ENCODE measurements at regions not wholly inside any gene's neighbourhood (a gene's known extent, or its start where the extent isn't known, plus 50 kb on each side); places are given as distances from the start of the nearest gene placed in this dataset.

- Histone ChIP-seq H3K36me3 (ENCODE audit: control insufficient read depth, insufficient read depth, low read length) (no peaks in the 10 kb centered on the region), H3K27me3 (ENCODE audit: control insufficient read depth, insufficient read depth, low read length) (no peaks in the 10 kb centered on the region), H3K4me1 (ENCODE audit: control insufficient read depth, insufficient read depth, low read length) (no peaks in the 10 kb centered on the region), H3K9me3 (ENCODE audit: control insufficient read depth, low read depth, low read length) (no peaks in the 10 kb centered on the region), H3K4me3 (ENCODE audit: low read length) (no peak overlapping the region), H3K27ac (ENCODE audit: low read length) (no peak overlapping the region)
- no peak for DNase-seq
- WGBS (ENCODE audit: insufficient coverage, low lambda C conversion rate), result 100% methylated on average over 2 of the region's 9 CpGs
Measured at GRCh38 chr11:92397221-92397755, 172.7 kb downstream of the FAT3 start.

DNA sequence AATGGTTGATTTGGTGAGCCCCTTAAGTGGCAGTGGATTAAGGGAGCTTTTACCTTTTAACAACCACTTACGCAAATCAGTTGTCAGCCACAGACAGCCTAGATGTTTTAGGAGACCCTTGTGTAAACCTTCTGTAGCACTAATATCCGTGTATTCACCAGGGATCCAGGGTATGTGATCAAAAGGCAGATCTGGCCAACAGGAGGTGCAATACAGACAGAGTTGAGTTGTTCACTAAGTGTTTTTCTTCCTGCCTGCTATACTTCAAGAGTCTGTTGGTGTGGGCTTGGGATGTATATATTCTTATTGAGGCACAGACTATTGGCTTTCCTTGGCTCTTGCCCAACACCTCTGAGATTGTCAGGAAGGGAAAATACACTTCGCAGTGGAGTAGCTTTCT is 175.1 kb downstream of the FAT3 start:
- WGBS (ENCODE audit: insufficient coverage, low lambda C conversion rate), result no CpG with 5 or more reads among the region's 3 CpGs
- H3K27ac ChIP-seq (ENCODE audit: low read length), result no peak overlapping the region
- H3K4me3 ChIP-seq (ENCODE audit: low read length), result no peak overlapping the region
- H3K27me3 ChIP-seq (ENCODE audit: control insufficient read depth, insufficient read depth, low read length), result no peaks in the 10 kb centered on the region
- H3K4me1 ChIP-seq (ENCODE audit: control insufficient read depth, insufficient read depth, low read length), result no peaks in the 10 kb centered on the region
- H3K36me3 ChIP-seq (ENCODE audit: control insufficient read depth, insufficient read depth, low read length), result no peaks in the 10 kb centered on the region
- H3K9me3 ChIP-seq (ENCODE audit: control insufficient read depth, low read depth, low read length), result no peaks in the 10 kb centered on the region
- DNase-seq, result no peak

- Histone ChIP-seq H3K4me3 (ENCODE audit: low read length) (no peak overlapping the region), H3K9me3 (ENCODE audit: control insufficient read depth, low read depth, low read length) (no peaks in the 10 kb centered on the region), H3K4me1 (ENCODE audit: control insufficient read depth, insufficient read depth, low read length) (no peaks in the 10 kb centered on the region), H3K27me3 (ENCODE audit: control insufficient read depth, insufficient read depth, low read length) (no peaks in the 10 kb centered on the region), H3K27ac (ENCODE audit: low read length) (no peak overlapping the region), H3K36me3 (ENCODE audit: control insufficient read depth, insufficient read depth, low read length) (no peaks in the 10 kb centered on the region)
- no peak for DNase-seq
Measured at GRCh38 chr11:92401520-92401919, 176.9 kb downstream of the FAT3 start.

- no CpG with 5 or more reads among the region's 2 CpGs for WGBS (ENCODE audit: insufficient coverage, low lambda C conversion rate)
- no peak for DNase-seq
Measured at GRCh38 chr11:92406472-92406871, 181.9 kb downstream of the FAT3 start.

DNA sequence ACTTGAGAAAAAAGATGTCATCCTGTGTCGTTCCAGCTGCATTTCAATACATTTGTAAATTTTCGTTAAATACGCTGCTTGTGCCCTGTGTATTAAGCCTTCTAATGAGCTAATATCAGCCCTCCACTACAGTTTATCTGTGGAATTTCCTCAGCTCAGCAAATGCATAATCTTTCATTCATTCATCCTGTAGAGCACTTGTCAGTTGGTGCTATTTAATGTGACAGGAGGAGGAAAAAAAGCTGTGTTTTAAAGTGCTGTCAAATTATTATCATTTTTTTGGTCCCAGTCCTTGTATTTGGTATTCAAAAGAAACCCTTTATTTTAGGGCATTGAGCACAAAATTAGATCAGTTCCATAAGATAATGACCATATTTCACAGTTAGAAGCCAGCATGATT is 184.7 kb downstream of the FAT3 start:
- WGBS (ENCODE audit: insufficient coverage, low lambda C conversion rate), result 83% methylated on average over 3 of the region's 3 CpGs
- no peak for DNase-seq
- Histone ChIP-seq H3K4me1 (ENCODE audit: control insufficient read depth, insufficient read depth, low read length) (no peaks in the 10 kb centered on the region), H3K36me3 (ENCODE audit: control insufficient read depth, insufficient read depth, low read length) (no peaks in the 10 kb centered on the region), H3K4me3 (ENCODE audit: low read length) (no peak overlapping the region), H3K9me3 (ENCODE audit: control insufficient read depth, low read depth, low read length) (no peaks in the 10 kb centered on the region), H3K27me3 (ENCODE audit: control insufficient read depth, insufficient read depth, low read length) (no peaks in the 10 kb centered on the region), H3K27ac (ENCODE audit: low read length) (no peak overlapping the region)

More at GRCh38 chr11:92406472-92406871, 181.9 kb downstream of the FAT3 start:
- no peaks in the 10 kb centered on the region for H3K9me3 ChIP-seq (ENCODE audit: control insufficient read depth, low read depth, low read length)
- H3K27me3 ChIP-seq (ENCODE audit: control insufficient read depth, insufficient read depth, low read length), result no peaks in the 10 kb centered on the region
- H3K27ac ChIP-seq (ENCODE audit: low read length), result no peak overlapping the region
- no peaks in the 10 kb centered on the region for H3K4me1 ChIP-seq (ENCODE audit: control insufficient read depth, insufficient read depth, low read length)
- no peak overlapping the region for H3K4me3 ChIP-seq (ENCODE audit: low read length)
- H3K36me3 ChIP-seq (ENCODE audit: control insufficient read depth, insufficient read depth, low read length), result no peaks in the 10 kb centered on the region

- 83% methylated on average over 1 of the region's 3 CpGs for WGBS (ENCODE audit: insufficient coverage, low lambda C conversion rate)
- no peaks in the 10 kb centered on the region for H3K9me3 ChIP-seq (ENCODE audit: control insufficient read depth, low read depth, low read length)
- H3K27ac ChIP-seq (ENCODE audit: low read length), result no peak overlapping the region
- no peaks in the 10 kb centered on the region for H3K36me3 ChIP-seq (ENCODE audit: control insufficient read depth, insufficient read depth, low read length)
- no peaks in the 10 kb centered on the region for H3K4me1 ChIP-seq (ENCODE audit: control insufficient read depth, insufficient read depth, low read length)
- DNase-seq, result no peak
- H3K4me3 ChIP-seq (ENCODE audit: low read length), result no peak overlapping the region
- H3K27me3 ChIP-seq (ENCODE audit: control insufficient read depth, insufficient read depth, low read length), result no peaks in the 10 kb centered on the region
Measured at GRCh38 chr11:92409956-92410355, 185.3 kb downstream of the FAT3 start.

DNA sequence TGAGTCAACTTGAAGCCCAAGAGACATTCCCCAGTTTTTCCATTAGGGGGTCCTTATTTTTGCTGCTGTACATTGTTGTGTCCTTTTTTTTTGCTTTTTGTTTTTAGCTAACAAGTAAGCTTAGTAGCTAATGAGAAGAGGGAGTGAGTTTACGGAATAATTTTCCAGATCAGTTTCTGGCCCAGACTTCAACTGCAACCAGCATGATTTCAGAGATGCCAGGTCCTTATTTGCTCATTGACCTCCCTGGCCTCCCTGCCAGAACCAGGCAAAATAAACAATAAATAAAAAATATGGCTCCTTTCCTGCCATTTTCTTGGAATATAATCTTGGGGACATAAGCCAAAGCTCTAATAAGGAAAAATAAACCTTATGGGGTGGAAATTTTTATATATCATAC is 185.9 kb downstream of the FAT3 start:
- DNase-seq, result no peak
- Histone ChIP-seq H3K36me3 (ENCODE audit: control insufficient read depth, insufficient read depth, low read length) (no peaks in the 10 kb centered on the region), H3K4me3 (ENCODE audit: low read length) (no peak overlapping the region), H3K27me3 (ENCODE audit: control insufficient read depth, insufficient read depth, low read length) (no peaks in the 10 kb centered on the region), H3K27ac (ENCODE audit: low read length) (no peak overlapping the region), H3K4me1 (ENCODE audit: control insufficient read depth, insufficient read depth, low read length) (no peaks in the 10 kb centered on the region), H3K9me3 (ENCODE audit: control insufficient read depth, low read depth, low read length) (no peaks in the 10 kb centered on the region)
- no CpG with 5 or more reads among the region's 1 CpG for WGBS (ENCODE audit: insufficient coverage, low lambda C conversion rate)

DNA sequence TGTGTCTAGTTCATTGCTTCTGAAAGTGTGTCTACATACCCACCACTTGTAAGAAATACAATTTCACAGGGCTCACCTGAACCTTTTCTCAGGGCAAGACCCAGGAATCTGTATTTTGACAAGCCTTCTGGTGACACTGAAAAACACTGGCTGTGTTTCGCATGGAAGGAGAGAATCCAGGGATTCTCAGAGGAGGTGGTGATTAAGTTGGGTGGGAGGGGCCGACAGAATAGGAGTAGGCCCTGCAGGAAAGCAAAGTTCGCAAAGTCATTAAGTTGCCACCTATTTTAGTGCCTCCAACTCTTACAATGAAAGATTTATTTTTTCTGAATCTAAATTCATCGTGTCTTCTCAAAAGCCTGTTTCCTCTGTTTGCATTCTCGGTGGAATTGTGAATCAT is 186.8 kb downstream of the FAT3 start:
- Histone ChIP-seq H3K4me3 (ENCODE audit: low read length) (no peak overlapping the region), H3K4me1 (ENCODE audit: control insufficient read depth, insufficient read depth, low read length) (no peaks in the 10 kb centered on the region), H3K27me3 (ENCODE audit: control insufficient read depth, insufficient read depth, low read length) (no peaks in the 10 kb centered on the region), H3K9me3 (ENCODE audit: control insufficient read depth, low read depth, low read length) (no peaks in the 10 kb centered on the region), H3K27ac (ENCODE audit: low read length) (no peak overlapping the region), H3K36me3 (ENCODE audit: control insufficient read depth, insufficient read depth, low read length) (no peaks in the 10 kb centered on the region)
- 80% methylated on average over 4 of the region's 5 CpGs for WGBS (ENCODE audit: insufficient coverage, low lambda C conversion rate)
- no peak for DNase-seq

GRCh38 chr11:92413757-92414513 is 189.3 kb downstream of the FAT3 start:
- 86% methylated on average over 4 of the region's 7 CpGs for whole genome bisulfite sequencing (ENCODE audit: insufficient coverage, low lambda C conversion rate)
- H3K36me3 ChIP-seq (ENCODE audit: control insufficient read depth, insufficient read depth, low read length), result no peaks in the 10 kb centered on the region

GRCh38 chr11:92416971-92417725 is 192.5 kb downstream of the FAT3 start:
- Histone ChIP-seq H3K4me3 (ENCODE audit: low read length) (no peak overlapping the region), H3K27ac (ENCODE audit: low read length) (no peak overlapping the region), H3K27me3 (ENCODE audit: control insufficient read depth, insufficient read depth, low read length) (no peaks in the 10 kb centered on the region), H3K9me3 (ENCODE audit: control insufficient read depth, low read depth, low read length) (no peaks in the 10 kb centered on the region), H3K4me1 (ENCODE audit: control insufficient read depth, insufficient read depth, low read length) (no peaks in the 10 kb centered on the region), H3K36me3 (ENCODE audit: control insufficient read depth, insufficient read depth, low read length) (no peaks in the 10 kb centered on the region)
- DNase-seq, result no peak
- 100% methylated on average over 1 of the region's 1 CpG for WGBS (ENCODE audit: insufficient coverage, low lambda C conversion rate)

More at GRCh38 chr11:92413757-92414513, 189.3 kb downstream of the FAT3 start:
- Histone ChIP-seq H3K27me3 (ENCODE audit: control insufficient read depth, insufficient read depth, low read length) (no peaks in the 10 kb centered on the region), H3K27ac (ENCODE audit: low read length) (no peak overlapping the region), H3K4me1 (ENCODE audit: control insufficient read depth, insufficient read depth, low read length) (no peaks in the 10 kb centered on the region), H3K4me3 (ENCODE audit: low read length) (no peak overlapping the region), H3K9me3 (ENCODE audit: control insufficient read depth, low read depth, low read length) (no peaks in the 10 kb centered on the region)
- DNase-seq, result no peak

Measured in large intestine (tissue), 3 donors.